GM12878 (cell line): ENCODE measurements at regions not wholly inside any gene's neighbourhood (a gene's known extent, or its start where the extent isn't known, plus 50 kb on each side); places are given as distances from the start of the nearest gene placed in this dataset.

Source experiments
- ATAC-seq: fragments of 200-7000 bp; cut with Tn5 transposase; 3 replicates; pipeline ENCODE4 v1.9.1; 2020; ENCODE audit warnings: mild to moderate bottlenecking, moderate library complexity
- BruUV-seq: library from RNA; stranded (reverse); fragments of 400-500 nt; replicated peaks from 2 replicates; lab custom pipeline; 2021; lab: Mats Ljungman, UMichigan
- CTCF ChIA-PET: fragments of 300-600 bp; sonication (Branson Sonifier 250); formaldehyde crosslinking; extraction: SDS; loops from one replicate; lab custom pipeline; 2021; ENCODE audit warnings: inconsistent platforms; lab: Yijun Ruan, JAX
- POLR2A ChIA-PET: fragments of 350-600 bp; formaldehyde crosslinking; extraction: SDS; loops from one replicate; lab custom pipeline; 2021; ENCODE audit warnings: inconsistent platforms; lab: Charles Lee
- RAD21 ChIA-PET: fragments of 300-600 bp; sonication (Branson Sonifier 250); formaldehyde crosslinking; loops from one replicate; lab custom pipeline; 2023; ENCODE audit warnings: antibody characterized with exemption; ENCODE audit not compliant: unreplicated experiment; lab: Charles Lee
- SMC1A ChIA-PET: fragments of 300-600 bp; sonication (Branson Sonifier 250); formaldehyde crosslinking; loops from one replicate; lab custom pipeline; 2023; ENCODE audit not compliant: unreplicated experiment, uncharacterized antibody; lab: Charles Lee
- DNase-seq: peaks from one replicate; pipeline ENCODE4 v3.0.0-alpha.2; 2011; ENCODE audit warnings: low read depth, low spot score
- FAIRE-seq: peaks from 3 replicates; lab custom pipeline; 2011; peaks lifted over from hg19 to GRCh38; lab: Jason Lieb, UNC
- H2AFZ ChIP-seq: 2 replicates; pipeline ENCODE4 v1.6.0; 2011; ENCODE audit warnings: low read depth, low read length, control low read depth; ENCODE audit not compliant: control insufficient read depth
- H3K27ac ChIP-seq: 2 replicates; pipeline ENCODE4 v1.5.1; 2011; ENCODE audit warnings: control low read depth; ENCODE audit not compliant: control insufficient read depth, insufficient read depth
- H3K27me3 ChIP-seq, 2 experiments: replicated peaks in 1 of 2; 2 replicates each; pipeline versions ENCODE4 v1.6.0 to v1.6.1; 2011; ENCODE audit warnings: low read length in 1 of 2; ENCODE audit not compliant: control insufficient read depth in 2 of 2, insufficient read depth in 2 of 2
- H3K36me3 ChIP-seq, 2 experiments: 2 replicates each; pipeline ENCODE4 v1.5.1; 2011; ENCODE audit warnings: low read length in 1 of 2; ENCODE audit not compliant: control insufficient read depth in 2 of 2, insufficient read depth in 2 of 2
- H3K4me1 ChIP-seq: 2 replicates; pipeline ENCODE4 v1.6.1; 2011; ENCODE audit warnings: mild to moderate bottlenecking, low read length, moderate library complexity, mixed read lengths; ENCODE audit not compliant: control insufficient read depth, insufficient read depth
- H3K4me2 ChIP-seq: 2 replicates; pipeline ENCODE4 v1.6.0; 2011; ENCODE audit warnings: control low read depth; ENCODE audit not compliant: control insufficient read depth, insufficient read depth
- H3K4me3 ChIP-seq: fragments of 200-600 bp; sonication (generic); 2 replicates; pipeline ENCODE4 v1.5.1; 2016
- H3K79me2 ChIP-seq: 2 replicates; pipeline ENCODE4 v1.6.0; 2011; ENCODE audit warnings: low read length; ENCODE audit not compliant: control insufficient read depth, insufficient read depth
- H3K9ac ChIP-seq: 2 replicates; pipeline ENCODE4 v1.8.0; 2011; ENCODE audit warnings: low read length, control low read depth, mixed read lengths; ENCODE audit not compliant: control insufficient read depth, insufficient read depth
- H3K9me3 ChIP-seq: replicated peaks from 3 replicates; pipeline ENCODE4 v1.5.1; 2011; ENCODE audit warnings: mild to moderate bottlenecking, low read length; ENCODE audit not compliant: control insufficient read depth, insufficient read depth
- H4K20me1 ChIP-seq: 2 replicates; pipeline ENCODE4 v1.6.0; 2011; ENCODE audit not compliant: control insufficient read depth, insufficient read depth
- CHD4 ChIP-seq: fragments of 200-600 bp; sonication (generic); IDR thresholded peaks from 2 replicates; pipeline ENCODE4 v1.6.1; 2016; ENCODE audit warnings: mild to moderate bottlenecking
- CUX1 ChIP-seq: IDR thresholded peaks from 2 replicates; pipeline ENCODE4 v1.6.1; 2012; ENCODE audit warnings: improper control_type of control experiment, low read depth, low read length; ENCODE audit not compliant: insufficient replicate concordance
- EED ChIP-seq: sonication (generic); IDR thresholded peaks from 2 replicates; pipeline ENCODE4 v1.6.1; 2016; ENCODE audit warnings: antibody characterized with exemption, low read depth
- KLF5 ChIP-seq: fragments of 450-650 bp; IDR thresholded peaks from 2 replicates; pipeline ENCODE4 v1.6.1; 2014; ENCODE audit warnings: mild to moderate bottlenecking; ENCODE audit not compliant: partially characterized antibody
- LARP7 ChIP-seq: fragments of 450-650 bp; IDR thresholded peaks from 2 replicates; pipeline ENCODE4 v1.6.1; 2017; ENCODE audit warnings: mild to moderate bottlenecking
- NRF1 ChIP-seq: conservative IDR thresholded peaks from 2 replicates; pipeline ENCODE4 v1.6.1; 2011; ENCODE audit warnings: mild to moderate bottlenecking, low read depth, low read length, improper control_type of control experiment
- POLR2AphosphoS5 ChIP-seq: IDR thresholded peaks from 2 replicates; pipeline ENCODE4 v1.6.1; 2011; ENCODE audit warnings: mild to moderate bottlenecking, low read length, inconsistent platforms
- RFX5 ChIP-seq: IDR thresholded peaks from 2 replicates; pipeline ENCODE4 v1.6.1; 2011; ENCODE audit warnings: low read depth, low read length, improper control_type of control experiment
- TBL1XR1 ChIP-seq: IDR thresholded peaks from 2 replicates; pipeline ENCODE4 v1.6.1; 2012; ENCODE audit warnings: low read depth, low read length, improper control_type of control experiment
- ZNF207 ChIP-seq: fragments of 450-650 bp; IDR thresholded peaks from 2 replicates; pipeline ENCODE4 v1.6.1; 2014; ENCODE audit warnings: antibody characterized with exemption, mild to moderate bottlenecking, borderline replicate concordance
- ZNF24 ChIP-seq: fragments of 450-650 bp; IDR thresholded peaks from 2 replicates; pipeline ENCODE4 v1.6.1; 2017; ENCODE audit warnings: antibody characterized with exemption, mild to moderate bottlenecking
- ZNF384 ChIP-seq: IDR thresholded peaks from 2 replicates; pipeline ENCODE4 v1.6.1; 2012; ENCODE audit warnings: low read depth, mild to moderate bottlenecking, low read length, improper control_type of control experiment, borderline replicate concordance
- WGBS: methylation state at CpG from one replicate; pipeline ENCODE4 v1.1.6; 2016; ENCODE audit warnings: low lambda C conversion rate; ENCODE audit not compliant: insufficient replicate concordance, insufficient coverage; ENCODE audit errors: missing lambda C conversion rate; 5-methylcytosine and 5-hydroxymethylcytosine counted together
- in situ Hi-C: fragments of 300-500 bp; cut with MboI; formaldehyde crosslinking; loops from 9 replicates; pipeline ENCODE4 v1.14.3; 2018; ENCODE audit warnings: mixed read lengths
- intact Hi-C: fragments of 100-400 bp; cut with micrococcal nuclease; formaldehyde crosslinking; loops from one replicate; pipeline ENCODE4 v1.14.2; 2022; ENCODE audit not compliant: unreplicated experiment
- TF ChIP-seq, protein P1 (sequence below): fragments of 450-650 bp; IDR thresholded peaks from 2 replicates; pipeline ENCODE4 v1.6.1; 2017; ENCODE audit warnings: borderline replicate concordance

DNA sequence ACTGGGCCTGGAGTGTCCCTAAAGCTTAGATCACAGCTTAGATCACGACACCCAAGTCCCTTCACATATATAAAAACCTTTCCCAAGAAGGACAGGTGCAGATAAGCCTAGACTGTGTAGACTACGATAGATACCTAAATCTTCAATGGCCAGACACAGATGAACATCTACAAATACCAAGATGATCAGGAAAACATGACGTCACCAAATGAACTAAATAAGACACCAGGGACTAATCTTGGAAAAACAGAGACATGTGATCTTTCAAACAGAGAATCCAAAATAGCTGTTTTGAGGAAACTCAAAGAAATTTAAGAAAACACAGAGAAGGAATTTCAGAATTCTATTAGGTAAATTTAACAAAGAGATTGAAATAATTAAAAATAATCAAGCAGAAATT lies 1082.6 kb upstream of the PHF14 start:
- intact Hi-C loops = no loop called here
- RAD21 ChIA-PET = no interaction called here
- SMC1A ChIA-PET = no interaction called here
- Histone ChIP-seq H2AFZ (no peak overlapping the region), H3K4me2 (no peak overlapping the region), H3K27me3 (no peaks in the 10 kb centered on the region), H3K9ac (no peak overlapping the region), H3K27ac (no peak overlapping the region), H3K36me3 (no peaks in the 10 kb centered on the region), H3K4me3 (no peak overlapping the region), H3K79me2 (no peaks in the 10 kb centered on the region), H3K9me3 (no peaks in the 10 kb centered on the region), H3K4me1 (no peaks in the 10 kb centered on the region)
- DNase-seq = no peak
- ATAC-seq = no peak
- no TSS peak for BruUV-seq
- 2% methylated on average over 3 of the region's 3 CpGs for WGBS
- in situ Hi-C loops = no loop called here
- no peak for FAIRE-seq
- POLR2A ChIA-PET = no interaction called here
- TF ChIP-seq RFX5 (no peak), CUX1 (no peak), LARP7 (no peak), NRF1 (no peak), ZNF207 (no peak), ZNF24 (no peak), CHD4 (no peak), ZNF384 (no peak), EED (no peak), KLF5 (no peak), POLR2AphosphoS5 (no peak), TBL1XR1 (no peak)
- TF ChIP-seq, protein P1, sequence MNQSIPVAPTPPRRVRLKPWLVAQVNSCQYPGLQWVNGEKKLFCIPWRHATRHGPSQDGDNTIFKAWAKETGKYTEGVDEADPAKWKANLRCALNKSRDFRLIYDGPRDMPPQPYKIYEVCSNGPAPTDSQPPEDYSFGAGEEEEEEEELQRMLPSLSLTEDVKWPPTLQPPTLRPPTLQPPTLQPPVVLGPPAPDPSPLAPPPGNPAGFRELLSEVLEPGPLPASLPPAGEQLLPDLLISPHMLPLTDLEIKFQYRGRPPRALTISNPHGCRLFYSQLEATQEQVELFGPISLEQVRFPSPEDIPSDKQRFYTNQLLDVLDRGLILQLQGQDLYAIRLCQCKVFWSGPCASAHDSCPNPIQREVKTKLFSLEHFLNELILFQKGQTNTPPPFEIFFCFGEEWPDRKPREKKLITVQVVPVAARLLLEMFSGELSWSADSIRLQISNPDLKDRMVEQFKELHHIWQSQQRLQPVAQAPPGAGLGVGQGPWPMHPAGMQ = no peak
- TF ChIP-seq, all 136 proteins: peak for 0
- H4K20me1 ChIP-seq = no peaks in the 10 kb centered on the region
- CTCF ChIA-PET = interaction anchor here (0.7 kb wide), 1 partner anchor 178 kb away, joined by 3 read pairs; no protein-coding TSS in a partner anchor
